Ecto neural progenitor cell (in vitro differentiated cells): ENCODE measurements at regions not wholly inside any gene's neighbourhood (a gene's known extent, or its start where the extent isn't known, plus 50 kb on each side); places are given as distances from the start of the nearest gene placed in this dataset.
"Not testable (repeated sequence)": the region's sequence is repeated elsewhere in the genome, so short reads cannot be mapped to it uniquely, and the experiment has no call there.

ENCODE experiments used
- DNase-seq: peaks from one replicate; pipeline ENCODE4 v3.0.0-alpha.2; 2018; ENCODE audit warnings: low spot score

GRCh38 chr1:80640978-80641377 lies 1159.8 kb upstream of the ADGRL2 start:
- no peak for DNase-seq

GRCh38 chr1:80639777-80640533 lies 1160.8 kb upstream of the ADGRL2 start:
- DNase-seq: no peak

GRCh38 chr1:80633947-80634706 lies 1166.6 kb upstream of the ADGRL2 start:
- no peak for DNase-seq

GRCh38 chr1:80632284-80632683 lies 1168.5 kb upstream of the ADGRL2 start:
- DNase-seq: no peak

- no peak for DNase-seq
These were observed 1171.4 kb upstream of the ADGRL2 start for GRCh38 chr1:80629304-80629837.

GRCh38 chr1:80624682-80625081 lies 1176.1 kb upstream of the ADGRL2 start:
- DNase-seq: no peak

GRCh38 chr1:80607064-80607463 lies 1193.7 kb upstream of the ADGRL2 start:
- no peak for DNase-seq

- DNase-seq: no peak
These were observed 1206.7 kb upstream of the ADGRL2 start for GRCh38 chr1:80594013-80594412.

- DNase-seq: no peak
These were observed 1207.5 kb upstream of the ADGRL2 start for GRCh38 chr1:80593197-80593596.

- DNase-seq: no peak
These were observed 1217.8 kb upstream of the ADGRL2 start for GRCh38 chr1:80582980-80583379.

- DNase-seq: no peak
These were observed 1221.7 kb upstream of the ADGRL2 start for GRCh38 chr1:80579055-80579454.

- DNase-seq: no peak
These were observed 1233.9 kb upstream of the ADGRL2 start for GRCh38 chr1:80566867-80567266.

- DNase-seq: no peak
These were observed 1234.6 kb upstream of the ADGRL2 start for GRCh38 chr1:80566123-80566522.

GRCh38 chr1:80565406-80565805 lies 1235.3 kb upstream of the ADGRL2 start:
- DNase-seq: no peak

- no peak for DNase-seq
These were observed 1258.5 kb upstream of the ADGRL2 start for GRCh38 chr1:80542231-80542630.

GRCh38 chr1:80540596-80540995 lies 1260.1 kb upstream of the ADGRL2 start:
- no peak for DNase-seq

GRCh38 chr1:80540149-80540548 lies 1260.6 kb upstream of the ADGRL2 start:
- DNase-seq: no peak

- DNase-seq: not testable (repeated sequence)
These were observed 1261.4 kb upstream of the ADGRL2 start for GRCh38 chr1:80539298-80539697.

GRCh38 chr1:80536461-80536860 lies 1264.3 kb upstream of the ADGRL2 start:
- DNase-seq: no peak

GRCh38 chr1:80535466-80535865 lies 1265.3 kb upstream of the ADGRL2 start:
- no peak for DNase-seq

GRCh38 chr1:80534606-80535360 lies 1266.0 kb upstream of the ADGRL2 start:
- no peak for DNase-seq

- DNase-seq: no peak
These were observed 1266.9 kb upstream of the ADGRL2 start for GRCh38 chr1:80533775-80534334.
